ENCODE measurements at regions not wholly inside any gene's neighbourhood (a gene's known extent, or its start where the extent isn't known, plus 50 kb on each side); places are given as distances from the start of the nearest gene placed in this dataset.
"Not testable (repeated sequence)": the region's sequence is repeated elsewhere in the genome, so short reads cannot be mapped to it uniquely, and the experiment has no call there.

GRCh38 chr5:2534970-2535369 is 216.5 kb downstream of the IRX2 start:
- Histone ChIP-seq H3K4me1 (no peaks in the 10 kb centered on the region), H3K36me3 (no peaks in the 10 kb centered on the region), H3K4me3 (no peak overlapping the region), H3K27ac (no peak overlapping the region), H3K9me3 (peaks cover 0 to 25% (median 11%) of the 10 kb centered on the region in 8 donors), H3K27me3 (replicated peaks in 1 of 7) (peaks cover 0 to 11% (median 0%) of the 10 kb centered on the region in 7 donors)
- WGBS, 5 donors: 63 to 87% (median 72%) methylated on average over 3 of the region's 3 CpGs
- TF ChIP-seq POLR2AphosphoS5 (IDR thresholded peaks at IDR 0.05) (no peak), POLR2A (IDR thresholded peaks at IDR 0.05) (no peak)
- TF ChIP-seq, protein P1, sequence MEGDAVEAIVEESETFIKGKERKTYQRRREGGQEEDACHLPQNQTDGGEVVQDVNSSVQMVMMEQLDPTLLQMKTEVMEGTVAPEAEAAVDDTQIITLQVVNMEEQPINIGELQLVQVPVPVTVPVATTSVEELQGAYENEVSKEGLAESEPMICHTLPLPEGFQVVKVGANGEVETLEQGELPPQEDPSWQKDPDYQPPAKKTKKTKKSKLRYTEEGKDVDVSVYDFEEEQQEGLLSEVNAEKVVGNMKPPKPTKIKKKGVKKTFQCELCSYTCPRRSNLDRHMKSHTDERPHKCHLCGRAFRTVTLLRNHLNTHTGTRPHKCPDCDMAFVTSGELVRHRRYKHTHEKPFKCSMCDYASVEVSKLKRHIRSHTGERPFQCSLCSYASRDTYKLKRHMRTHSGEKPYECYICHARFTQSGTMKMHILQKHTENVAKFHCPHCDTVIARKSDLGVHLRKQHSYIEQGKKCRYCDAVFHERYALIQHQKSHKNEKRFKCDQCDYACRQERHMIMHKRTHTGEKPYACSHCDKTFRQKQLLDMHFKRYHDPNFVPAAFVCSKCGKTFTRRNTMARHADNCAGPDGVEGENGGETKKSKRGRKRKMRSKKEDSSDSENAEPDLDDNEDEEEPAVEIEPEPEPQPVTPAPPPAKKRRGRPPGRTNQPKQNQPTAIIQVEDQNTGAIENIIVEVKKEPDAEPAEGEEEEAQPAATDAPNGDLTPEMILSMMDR (IDR thresholded peaks at IDR 0.05 in 8 of 11, conservative IDR thresholded peaks at IDR 0.05 in 3 of 11): no peak
- intact Hi-C loops (cut with DNase I; ENCODE audit: low total_unique reads): no loop called here
- DNase-seq: no peak

DNA sequence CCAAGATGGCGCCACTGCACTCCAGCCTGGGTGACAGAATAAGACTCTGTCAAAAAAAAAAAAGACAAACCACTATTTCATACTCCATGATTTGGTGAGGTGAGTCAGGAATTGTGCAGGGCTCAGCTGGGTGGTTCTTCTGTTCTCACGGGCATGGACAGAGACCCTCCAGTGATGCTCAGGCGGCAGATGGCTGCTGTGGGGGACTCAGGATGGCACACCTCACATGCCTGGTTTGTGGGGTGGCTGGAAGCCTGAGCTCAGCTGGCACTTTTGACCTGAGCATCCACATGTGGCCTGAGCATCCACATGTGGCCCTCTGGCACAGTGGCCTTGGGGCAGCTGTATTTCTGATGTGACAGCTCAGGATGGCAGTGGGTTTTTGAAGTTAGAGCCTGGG is 217.2 kb downstream of the IRX2 start:
- Histone ChIP-seq H3K4me1 (no peaks in the 10 kb centered on the region), H3K27me3 (replicated peaks in 1 of 7) (peaks cover 0 to 11% (median 0%) of the 10 kb centered on the region in 7 donors), H3K36me3 (no peaks in the 10 kb centered on the region), H3K27ac (no peak overlapping the region), H3K9me3 (peaks cover 0 to 25% (median 11%) of the 10 kb centered on the region in 8 donors), H3K4me3 (no peak overlapping the region)
- WGBS, 5 donors: 65 to 90% (median 86%) methylated on average over 3 of the region's 3 CpGs
- TF ChIP-seq, protein P1 (IDR thresholded peaks at IDR 0.05 in 8 of 11, conservative IDR thresholded peaks at IDR 0.05 in 3 of 11): no peak
- no peak for TF ChIP-seq POLR2A (IDR thresholded peaks at IDR 0.05)
- no peak for TF ChIP-seq POLR2AphosphoS5 (IDR thresholded peaks at IDR 0.05)
- DNase-seq: no peak
- intact Hi-C loops (cut with DNase I; ENCODE audit: low total_unique reads): no loop called here

DNA sequence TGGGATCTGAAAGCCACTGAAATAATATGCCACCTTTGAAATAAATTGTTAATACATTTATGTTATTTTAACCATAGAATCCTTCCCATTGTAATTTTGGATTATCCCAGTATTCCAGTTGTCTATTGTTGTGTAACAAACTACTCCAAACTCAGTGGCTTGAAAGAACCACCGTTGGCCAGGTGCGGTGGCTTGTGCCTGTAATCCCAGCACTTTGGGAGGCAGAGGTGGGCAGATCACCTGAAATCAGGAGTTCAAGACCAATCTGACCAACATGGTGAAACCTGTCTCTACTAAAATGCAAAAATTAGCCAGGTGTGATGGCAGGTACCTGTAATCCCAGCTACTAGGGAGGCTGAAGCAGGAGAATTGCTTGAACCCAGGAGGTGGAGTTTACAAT is 217.6 kb downstream of the IRX2 start:
- Histone ChIP-seq H3K27me3 (replicated peaks in 1 of 7) (peaks cover 0 to 11% (median 0%) of the 10 kb centered on the region in 7 donors), H3K9me3 (peaks cover 0 to 25% (median 12%) of the 10 kb centered on the region in 8 donors)
- H3K27ac ChIP-seq; H3K4me1 ChIP-seq; H3K4me3 ChIP-seq; H3K36me3 ChIP-seq; DNase-seq; intact Hi-C loops (cut with DNase I; ENCODE audit: low total_unique reads): not testable (repeated sequence)
- WGBS, 5 donors: 88 to 97% (median 94%) methylated on average over 2 of the region's 2 CpGs

GRCh38 chr5:2532809-2533208 is 218.7 kb downstream of the IRX2 start:
- Histone ChIP-seq H3K9me3 (peaks cover 0 to 18% (median 13%) of the 10 kb centered on the region in 8 donors), H3K4me3 (no peak overlapping the region), H3K27ac (no peak overlapping the region), H3K27me3 (replicated peaks in 1 of 7) (peaks cover 0 to 11% (median 0%) of the 10 kb centered on the region in 7 donors), H3K4me1 (no peaks in the 10 kb centered on the region), H3K36me3 (no peaks in the 10 kb centered on the region)
- DNase-seq: no peak
- WGBS, 5 donors: 59 to 68% (median 65%) methylated on average over 3 to 5 of the region's 5 CpGs
- TF ChIP-seq, protein P1 (IDR thresholded peaks at IDR 0.05 in 8 of 11, conservative IDR thresholded peaks at IDR 0.05 in 3 of 11): no peak
- TF ChIP-seq POLR2AphosphoS5 (IDR thresholded peaks at IDR 0.05): no peak
- TF ChIP-seq POLR2A (IDR thresholded peaks at IDR 0.05): no peak
- intact Hi-C loops (cut with DNase I; ENCODE audit: low total_unique reads): no loop called here

DNA sequence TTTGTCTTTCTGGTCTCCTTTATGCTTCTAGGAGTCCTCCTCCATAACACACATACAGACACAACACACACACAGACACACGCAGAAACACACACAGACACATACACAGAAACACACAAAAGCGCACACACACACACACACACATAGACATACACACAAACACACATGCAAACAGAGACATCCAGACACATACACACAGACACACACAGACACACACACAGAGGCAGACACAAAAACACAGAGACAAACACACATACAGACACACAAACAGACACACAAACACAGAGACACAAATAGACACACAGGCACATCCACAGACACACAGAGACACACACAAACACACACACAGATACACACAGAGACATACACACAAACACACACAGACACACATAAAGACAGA is 220.2 kb downstream of the IRX2 start:
- TF ChIP-seq, protein P1 (IDR thresholded peaks at IDR 0.05 in 8 of 11, conservative IDR thresholded peaks at IDR 0.05 in 3 of 11): no peak
- TF ChIP-seq POLR2A (IDR thresholded peaks at IDR 0.05): no peak
- TF ChIP-seq POLR2AphosphoS5 (IDR thresholded peaks at IDR 0.05): no peak
- intact Hi-C loops (cut with DNase I; ENCODE audit: low total_unique reads): no loop called here
- Histone ChIP-seq H3K4me1 (no peaks in the 10 kb centered on the region), H3K9me3 (peaks cover 0 to 18% (median 13%) of the 10 kb centered on the region in 8 donors), H3K36me3 (no peaks in the 10 kb centered on the region), H3K27ac (no peak overlapping the region), H3K4me3 (no peak overlapping the region), H3K27me3 (replicated peaks in 1 of 7) (peaks cover 0 to 5% (median 0%) of the 10 kb centered on the region in 7 donors)
- WGBS, 5 donors: 93 to 98% (median 96%) methylated on average over 2 of the region's 2 CpGs
- DNase-seq: no peak

Data from spleen (tissue), 11 donors.